CD4-positive, alpha-beta T cell treated with Interleukin-15 for 1 hour (primary cell): ENCODE measurements at regions not wholly inside any gene's neighbourhood (a gene's known extent, or its start where the extent isn't known, plus 50 kb on each side); places are given as distances from the start of the nearest gene placed in this dataset.
"Not testable (repeated sequence)": the region's sequence is repeated elsewhere in the genome, so short reads cannot be mapped to it uniquely, and the experiment has no call there.

Experiments
- DNase-seq: peaks from one replicate; pipeline ENCODE4 v3.0.0-alpha.2; 2020

DNA sequence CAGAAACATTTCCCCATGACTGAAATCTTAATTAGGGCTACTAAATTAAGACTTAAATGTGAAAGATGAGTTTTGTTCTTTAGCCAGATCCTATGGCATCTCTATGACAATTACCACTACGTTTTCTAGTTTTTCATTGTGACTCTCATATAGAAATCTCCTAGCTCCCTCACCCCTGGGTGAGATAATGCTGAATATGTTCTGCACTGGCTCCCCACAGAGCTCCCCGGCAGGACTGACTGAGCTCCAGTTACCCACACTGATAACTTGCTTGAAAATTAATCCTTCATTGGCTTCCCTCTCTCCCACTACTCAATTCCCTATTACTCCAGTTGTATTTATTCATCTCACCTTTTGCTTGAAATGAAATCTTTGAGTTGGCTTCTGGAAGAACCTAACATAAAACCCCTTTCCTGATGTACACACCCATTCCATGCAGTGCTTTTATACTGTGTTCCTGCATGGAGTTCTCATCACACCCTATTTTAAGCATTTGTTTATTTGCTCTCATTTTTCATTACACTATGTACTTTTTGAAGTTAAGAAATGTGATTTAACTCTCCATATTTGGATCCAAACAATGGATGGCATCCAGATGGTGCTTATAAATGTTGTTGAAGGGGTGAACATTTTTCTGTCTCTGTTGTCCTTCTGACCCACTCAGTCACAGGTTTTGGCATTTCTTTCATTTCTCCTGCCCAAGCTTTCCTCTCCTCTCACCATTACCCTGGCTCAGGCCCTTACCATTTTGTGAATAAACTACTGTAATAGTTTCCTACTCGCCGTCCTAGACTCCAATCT, 623.4 kb downstream of the SPRY1 start:
- no peak for DNase-seq

DNA sequence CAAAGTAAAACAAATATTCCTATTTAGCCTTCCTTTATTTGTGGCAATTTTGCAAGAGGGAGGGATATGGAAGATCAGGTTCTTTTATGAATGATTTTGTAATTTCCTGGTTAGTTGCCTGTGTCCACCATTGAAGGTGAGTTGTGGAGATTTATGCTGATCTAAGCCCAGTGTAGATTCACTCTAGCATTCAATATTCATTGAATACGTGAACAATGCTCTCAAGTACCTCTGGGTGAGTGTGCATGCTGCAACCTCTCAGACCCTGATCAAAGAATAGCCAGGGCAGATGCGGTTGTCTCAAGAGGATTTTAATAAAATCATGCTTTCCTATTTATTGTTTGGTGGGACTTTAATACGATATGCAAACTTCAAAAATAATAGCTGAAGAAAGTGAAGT, 628.4 kb downstream of the SPRY1 start:
- no peak for DNase-seq

DNA sequence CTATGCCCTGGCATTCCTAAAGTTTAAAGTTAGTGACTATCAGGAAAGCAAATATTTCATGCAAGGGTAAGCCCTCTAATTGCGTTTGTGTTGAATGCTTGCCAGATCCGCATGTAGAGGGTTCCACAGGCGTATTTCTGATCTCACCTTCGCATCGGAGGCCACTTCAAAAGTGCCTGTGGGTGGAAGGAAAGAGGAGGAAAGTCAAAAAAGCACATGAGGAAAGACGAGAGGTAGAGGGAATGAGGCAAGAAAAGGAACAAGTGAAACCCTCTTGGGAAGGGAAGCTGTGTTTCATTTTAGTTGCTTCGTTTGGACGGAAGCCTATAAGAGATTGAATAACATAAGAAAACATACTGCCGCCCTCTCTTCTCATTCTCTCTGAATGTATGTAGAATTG, 628.8 kb downstream of the SPRY1 start:
- no peak for DNase-seq

GRCh38 chr4:124028182-124028581, 631.6 kb downstream of the SPRY1 start:
- no peak for DNase-seq

- DNase-seq: no peak
Measured at GRCh38 chr4:124030147-124030546, 633.6 kb downstream of the SPRY1 start.

- no peak for DNase-seq
Measured at GRCh38 chr4:124032035-124032434, 635.4 kb downstream of the SPRY1 start.

DNA sequence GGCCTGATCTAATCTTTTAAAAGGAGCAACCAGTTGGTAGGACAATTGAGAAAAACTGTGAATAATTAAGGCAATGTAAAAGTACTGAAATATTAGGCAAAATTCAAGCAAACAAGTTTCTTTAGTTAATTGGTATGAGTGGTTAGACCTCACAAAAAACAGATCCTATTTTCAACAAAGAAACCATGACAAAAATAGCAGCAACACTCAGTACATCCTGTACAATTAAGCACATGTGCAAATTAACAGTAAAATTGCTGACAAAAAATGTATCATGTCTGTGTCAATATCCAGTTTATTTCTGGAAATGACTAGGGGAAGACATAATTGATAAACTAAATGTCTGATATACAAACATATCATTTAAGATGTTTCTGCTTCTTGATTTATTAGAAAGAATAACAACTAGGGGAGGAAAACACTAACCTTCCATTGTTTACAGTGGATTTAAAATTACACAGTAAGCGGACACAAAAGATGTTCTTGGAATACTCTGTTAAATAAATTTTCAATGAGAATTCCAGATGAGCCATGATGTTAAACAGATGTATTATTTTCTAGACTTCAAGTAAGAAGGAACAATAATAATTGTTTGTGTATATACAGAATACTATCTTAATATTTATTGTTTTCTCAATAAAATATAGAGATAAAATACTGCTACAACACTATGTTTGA, 638.9 kb downstream of the SPRY1 start:
- DNase-seq: no peak

DNA sequence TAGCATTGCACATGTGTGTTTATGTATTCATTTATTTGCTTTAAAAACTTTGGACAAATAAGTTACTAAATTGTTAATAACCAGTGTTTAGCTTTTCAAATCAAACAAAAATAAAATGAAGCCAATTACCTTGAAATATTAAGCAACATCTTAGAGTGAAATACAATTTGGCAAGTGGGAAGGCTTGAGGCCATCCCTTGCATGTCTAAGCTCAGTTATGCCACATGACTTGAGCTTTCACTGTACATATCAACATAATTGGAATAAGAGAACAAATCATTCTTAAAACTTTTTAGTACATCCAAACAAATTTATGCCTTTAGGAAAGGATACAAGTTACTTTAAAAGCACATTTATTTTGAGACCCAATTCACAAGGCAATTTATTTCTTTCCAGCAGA, 640.6 kb downstream of the SPRY1 start:
- DNase-seq: no peak

DNA sequence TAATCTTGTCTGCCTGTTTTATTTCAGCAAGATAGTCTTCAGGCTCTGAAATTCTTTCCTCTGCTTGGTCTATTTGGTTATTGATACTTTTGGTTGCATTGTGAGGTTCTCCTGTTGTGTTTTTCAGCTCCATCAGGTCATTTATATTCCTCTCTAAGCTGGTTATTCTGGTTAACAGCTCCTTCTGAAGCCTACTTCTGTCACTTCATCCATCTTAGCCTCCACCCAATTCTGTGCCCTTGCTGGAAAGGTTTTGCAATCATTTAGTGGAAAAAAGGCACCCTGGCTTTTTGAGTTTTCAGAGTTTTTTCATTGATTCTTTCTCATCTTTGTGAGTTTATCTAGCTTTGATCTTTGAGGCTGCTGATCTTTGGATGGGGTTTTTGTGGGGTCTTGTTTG, 647.7 kb downstream of the SPRY1 start:
- DNase-seq: no peak

- DNase-seq: no peak
Measured at GRCh38 chr4:124044867-124045266, 648.3 kb downstream of the SPRY1 start.

- DNase-seq: no peak
Measured at GRCh38 chr4:124046190-124046589, 649.6 kb downstream of the SPRY1 start.

DNA sequence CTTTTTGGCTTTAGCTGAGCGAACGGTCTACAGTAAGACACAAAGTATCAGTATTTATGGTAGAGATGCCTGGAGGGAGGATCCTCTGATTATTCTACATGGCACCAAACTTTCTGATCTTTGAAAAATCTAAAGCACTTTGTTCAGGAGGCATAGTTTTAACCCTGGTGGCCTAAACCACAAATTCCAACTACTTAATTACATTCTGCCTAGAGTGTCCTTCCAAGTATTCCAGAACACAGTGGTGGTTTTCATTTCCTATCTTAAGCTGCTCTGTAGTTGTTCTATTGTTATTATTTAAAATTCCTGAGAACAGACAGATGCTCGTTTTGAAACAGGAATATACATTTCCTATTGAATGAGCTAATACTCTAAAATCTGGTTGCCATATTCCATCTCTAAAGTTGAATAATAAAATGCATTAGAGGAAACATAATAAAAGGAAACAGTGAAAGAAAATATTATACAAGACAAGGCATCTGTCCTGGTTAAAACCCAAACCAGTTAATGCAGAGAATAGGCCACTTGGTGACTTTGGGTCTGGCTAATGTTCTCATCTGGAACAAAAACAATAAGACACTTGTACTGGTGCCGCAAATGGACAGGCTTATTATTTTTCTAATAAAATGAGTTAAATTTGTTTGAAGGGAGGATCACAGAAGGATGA, 657.4 kb downstream of the SPRY1 start:
- DNase-seq: no peak

- DNase-seq: no peak
Measured at GRCh38 chr4:124055336-124055735, 657.2 kb downstream of the ANKRD50 start.

DNA sequence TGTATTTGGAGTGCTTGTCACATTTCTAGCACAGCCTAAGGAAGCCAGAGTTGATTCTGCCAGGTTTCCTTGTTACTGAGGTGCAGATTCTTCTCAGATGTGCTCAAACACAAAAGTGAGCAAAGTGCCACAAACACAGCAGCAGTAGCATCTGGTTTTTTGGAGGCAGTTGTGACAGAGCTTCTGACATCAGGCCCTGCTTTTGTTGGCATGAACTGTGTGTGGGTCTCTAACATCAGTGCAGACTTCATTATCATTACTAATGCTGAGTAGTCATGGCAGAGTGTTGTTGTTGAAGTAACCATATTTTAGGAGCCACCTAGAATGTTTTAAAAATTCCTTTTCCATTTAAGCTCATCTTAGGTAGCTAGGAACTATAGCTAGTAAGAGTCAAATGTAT, 656.6 kb downstream of the ANKRD50 start:
- DNase-seq: no peak

DNA sequence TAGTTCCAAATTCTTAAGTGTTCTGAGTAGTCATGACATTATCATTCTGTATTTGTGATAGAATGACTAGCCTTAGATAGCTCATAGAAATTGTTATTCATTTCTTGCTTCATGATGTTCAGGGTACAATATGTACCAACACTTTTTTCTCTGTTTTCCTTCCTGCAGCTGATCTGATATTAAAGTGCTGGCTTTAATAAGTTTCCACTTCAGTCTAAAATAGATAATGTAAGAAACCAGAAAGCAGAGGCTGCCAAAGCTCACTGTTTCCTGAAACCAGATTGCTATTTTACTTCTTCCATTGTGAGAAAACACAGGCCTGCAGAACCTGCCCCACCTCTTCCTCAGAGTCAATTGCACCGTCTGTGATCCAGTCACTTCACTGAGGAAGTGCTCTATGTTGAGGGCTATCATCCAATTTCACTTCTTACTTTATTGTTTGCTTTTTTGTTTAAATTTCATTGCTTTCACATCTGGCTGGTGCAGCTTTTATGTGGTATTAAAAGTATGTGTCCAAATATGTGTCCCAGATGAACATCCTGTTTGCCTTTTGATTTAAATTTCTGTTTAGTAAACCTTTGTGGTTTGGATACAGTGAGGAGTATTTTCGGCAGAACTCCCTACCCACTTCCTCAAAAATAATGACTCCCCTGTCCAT, 652.1 kb downstream of the ANKRD50 start:
- DNase-seq: no peak

- no peak for DNase-seq
Measured at GRCh38 chr4:124061413-124061812, 651.1 kb downstream of the ANKRD50 start.

DNA sequence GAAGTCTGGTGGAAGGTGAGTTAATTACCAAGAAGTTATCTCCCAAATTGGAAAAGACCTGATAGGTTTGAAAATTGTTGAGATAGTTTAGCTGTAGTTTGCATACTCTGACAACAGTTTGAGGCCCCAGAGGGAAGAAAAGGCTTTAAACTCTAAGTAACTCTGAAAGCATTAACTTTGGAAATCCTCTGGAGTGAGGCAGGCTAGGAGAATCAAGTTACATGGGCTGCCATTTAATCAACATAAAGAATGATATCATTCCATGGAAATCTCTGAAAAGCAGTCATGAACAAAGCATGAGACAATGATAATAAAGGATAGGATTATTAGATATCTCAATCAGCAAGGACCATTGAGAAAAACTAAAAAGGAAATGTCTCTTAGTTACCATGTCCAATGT, 647.1 kb downstream of the ANKRD50 start:
- DNase-seq: no peak

DNA sequence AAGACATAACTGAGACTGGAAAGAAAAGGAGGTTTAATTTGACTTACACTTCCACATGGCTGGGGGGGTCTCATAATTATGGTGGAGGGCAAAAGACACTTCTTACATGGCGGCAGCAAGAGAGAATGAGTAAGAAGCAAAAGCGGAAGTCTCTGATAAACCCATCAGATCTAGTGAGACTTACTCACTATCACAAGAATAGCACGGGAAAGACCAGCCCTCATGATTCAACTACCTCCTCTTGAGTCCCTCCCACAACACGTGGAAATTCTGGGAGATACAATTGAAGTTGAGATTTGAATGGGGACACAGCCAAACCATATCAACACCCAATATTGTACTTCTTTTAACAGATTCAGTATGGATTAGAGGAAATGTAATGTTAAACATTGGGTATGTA, 646.6 kb downstream of the ANKRD50 start:
- DNase-seq: no peak

- DNase-seq: no peak
Measured at GRCh38 chr4:124066595-124066994, 645.9 kb downstream of the ANKRD50 start.

GRCh38 chr4:124067046-124067445, 645.5 kb downstream of the ANKRD50 start:
- no peak for DNase-seq

DNA sequence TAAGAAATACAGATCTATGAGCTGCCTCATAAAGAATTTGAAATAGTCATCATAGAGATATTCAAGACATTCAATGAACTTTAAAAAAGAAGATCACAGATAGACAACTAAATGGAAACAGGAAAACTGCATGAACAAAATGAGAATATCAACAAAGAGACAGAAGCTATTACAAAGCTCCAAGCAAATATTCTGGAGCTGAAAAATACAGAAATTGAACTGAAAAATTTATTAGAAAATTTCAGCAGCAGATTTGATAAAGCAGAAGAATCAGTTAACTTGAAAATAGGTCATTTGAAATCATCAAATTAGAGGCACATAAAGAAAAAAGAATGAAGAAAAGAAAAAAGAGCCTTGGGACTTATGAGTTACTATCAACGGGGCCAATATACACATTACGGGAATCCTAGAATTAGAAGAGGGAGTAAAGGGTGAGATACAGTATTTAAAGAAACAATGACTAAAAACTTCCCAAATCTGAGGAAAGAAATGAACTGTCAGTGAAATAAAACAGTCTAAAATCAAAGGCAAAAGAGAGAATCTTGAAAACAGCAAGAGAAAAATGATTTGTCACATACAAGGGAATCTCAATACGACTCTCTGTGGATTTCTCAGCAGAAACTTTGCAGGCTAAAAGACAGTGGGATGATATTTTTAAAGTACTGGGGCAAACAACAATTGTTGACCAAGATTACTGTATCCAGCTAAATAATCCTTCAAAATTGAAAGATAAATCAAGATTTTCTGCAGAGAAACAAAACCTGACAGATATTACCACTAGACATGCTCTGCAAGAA, 641.6 kb downstream of the ANKRD50 start:
- no peak for DNase-seq

DNA sequence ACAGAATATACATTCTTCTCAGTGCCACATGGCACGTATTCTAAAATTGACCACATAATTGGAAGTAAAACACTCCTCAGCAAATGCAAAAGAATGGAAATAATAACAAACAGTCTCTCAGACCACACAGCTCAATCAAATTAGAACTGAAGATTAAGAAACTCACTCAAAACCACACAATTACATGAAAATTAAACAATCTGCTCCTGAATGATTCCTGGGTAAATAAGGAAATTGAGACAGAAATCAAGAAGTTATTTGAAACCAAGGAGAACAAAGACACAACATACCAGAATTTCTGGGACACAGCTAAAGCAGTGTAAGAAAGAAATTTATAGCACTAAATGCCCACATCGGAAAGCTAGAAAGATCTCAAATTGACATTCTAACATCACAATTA, 637.3 kb downstream of the ANKRD50 start:
- not testable (repeated sequence) for DNase-seq
